Spinal cord (tissue), 9 donors: ENCODE measurements at regions not wholly inside any gene's neighbourhood (a gene's known extent, or its start where the extent isn't known, plus 50 kb on each side); places are given as distances from the start of the nearest gene placed in this dataset.
"Not testable (repeated sequence)": the region's sequence is repeated elsewhere in the genome, so short reads cannot be mapped to it uniquely, and the experiment has no call there.

ENCODE experiments used
- DNase-seq, 6 donors: peaks; one replicate each; pipeline versions ENCODE4 v3.0.0 to v3.0.0-alpha.2; 2013 to 2015; ENCODE audit warnings: low spot score in 6 of 6, low read depth in 4 of 6
- H3K27ac ChIP-seq: one replicate; pipeline ENCODE4 v1.5.1; 2013; ENCODE audit warnings: low read depth, low read length, control low read depth
- H3K27me3 ChIP-seq: one replicate; pipeline ENCODE4 v1.6.1; 2013; ENCODE audit warnings: low read length; ENCODE audit not compliant: control insufficient read depth, insufficient read depth
- H3K36me3 ChIP-seq: one replicate; pipeline ENCODE4 v1.6.1; 2013; ENCODE audit warnings: low read length; ENCODE audit not compliant: control insufficient read depth, insufficient read depth
- H3K4me1 ChIP-seq: one replicate; pipeline ENCODE4 v1.6.1; 2013; ENCODE audit warnings: low read length; ENCODE audit not compliant: control insufficient read depth, insufficient read depth
- H3K4me3 ChIP-seq: one replicate; pipeline ENCODE4 v1.5.1; 2013; ENCODE audit warnings: low read depth, low read length, control low read depth
- H3K9me3 ChIP-seq: one replicate; pipeline ENCODE4 v1.6.1; 2013; ENCODE audit warnings: low read length; ENCODE audit not compliant: control insufficient read depth, insufficient read depth
- WGBS: methylation state at CpG from one replicate; pipeline ENCODE4 v1.1.5; 2013; ENCODE audit warnings: missing lambda C conversion rate; ENCODE audit not compliant: insufficient coverage; 5-methylcytosine and 5-hydroxymethylcytosine counted together
- donor health status: healthy.

GRCh38 chr6:146928503-146928902 lies 275.7 kb upstream of the STXBP5 start:
- no CpG with 5 or more reads among the region's 2 CpGs for WGBS

GRCh38 chr6:146931214-146931613 lies 273.0 kb upstream of the STXBP5 start:
- no peak overlapping the region for H3K4me3 ChIP-seq
- no peaks in the 10 kb centered on the region for H3K36me3 ChIP-seq
- H3K27me3 ChIP-seq, result no peaks in the 10 kb centered on the region
- no peak overlapping the region for H3K27ac ChIP-seq
- H3K9me3 ChIP-seq, result no peaks in the 10 kb centered on the region
- no peak for DNase-seq
- WGBS, result no CpG with 5 or more reads among the region's 1 CpG
- H3K4me1 ChIP-seq, result no peaks in the 10 kb centered on the region

More at GRCh38 chr6:146928503-146928902, 275.7 kb upstream of the STXBP5 start:
- no peak overlapping the region for H3K4me3 ChIP-seq
- H3K27me3 ChIP-seq, result no peaks in the 10 kb centered on the region
- no peaks in the 10 kb centered on the region for H3K4me1 ChIP-seq
- DNase-seq, result no peak
- no peaks in the 10 kb centered on the region for H3K9me3 ChIP-seq
- no peaks in the 10 kb centered on the region for H3K36me3 ChIP-seq
- no peak overlapping the region for H3K27ac ChIP-seq

GRCh38 chr6:146937316-146937715 lies 266.9 kb upstream of the STXBP5 start:
- no peak for DNase-seq
- no peaks in the 10 kb centered on the region for H3K4me1 ChIP-seq
- no peak overlapping the region for H3K4me3 ChIP-seq
- WGBS, result 92% methylated on average over 1 of the region's 1 CpG
- no peaks in the 10 kb centered on the region for H3K36me3 ChIP-seq
- H3K27ac ChIP-seq, result no peak overlapping the region
- H3K9me3 ChIP-seq, result no peaks in the 10 kb centered on the region
- no peaks in the 10 kb centered on the region for H3K27me3 ChIP-seq

GRCh38 chr6:146938266-146938665 lies 266.0 kb upstream of the STXBP5 start:
- no peak overlapping the region for H3K27ac ChIP-seq
- H3K4me1 ChIP-seq, result no peaks in the 10 kb centered on the region
- WGBS, result no CpG with 5 or more reads among the region's 1 CpG
- DNase-seq, result no peak
- H3K9me3 ChIP-seq, result no peaks in the 10 kb centered on the region
- H3K27me3 ChIP-seq, result no peaks in the 10 kb centered on the region
- no peaks in the 10 kb centered on the region for H3K36me3 ChIP-seq
- no peak overlapping the region for H3K4me3 ChIP-seq

GRCh38 chr6:146939456-146939855 lies 264.8 kb upstream of the STXBP5 start:
- H3K9me3 ChIP-seq, H3K36me3 ChIP-seq, H3K4me1 ChIP-seq, H3K4me3 ChIP-seq, H3K27ac ChIP-seq, H3K27me3 ChIP-seq, DNase-seq: not testable (repeated sequence)
- 72% methylated on average over 5 of the region's 6 CpGs for WGBS

GRCh38 chr6:146943664-146944063 lies 260.6 kb upstream of the STXBP5 start:
- WGBS, result 100% methylated on average over 1 of the region's 4 CpGs
- H3K27me3 ChIP-seq, result no peaks in the 10 kb centered on the region
- no peak overlapping the region for H3K4me3 ChIP-seq
- no peak for DNase-seq
- no peak overlapping the region for H3K27ac ChIP-seq
- no peaks in the 10 kb centered on the region for H3K9me3 ChIP-seq
- no peaks in the 10 kb centered on the region for H3K36me3 ChIP-seq
- no peaks in the 10 kb centered on the region for H3K4me1 ChIP-seq

- Histone ChIP-seq H3K36me3 (no peaks in the 10 kb centered on the region), H3K27me3 (no peaks in the 10 kb centered on the region), H3K27ac (no peak overlapping the region), H3K4me3 (no peak overlapping the region), H3K4me1 (no peaks in the 10 kb centered on the region), H3K9me3 (no peaks in the 10 kb centered on the region)
- no peak for DNase-seq
These were observed 260.1 kb upstream of the STXBP5 start for GRCh38 chr6:146944077-146944476.

- H3K27me3 ChIP-seq, result no peaks in the 10 kb centered on the region
- no peak for DNase-seq
- 88% methylated on average over 1 of the region's 2 CpGs for WGBS
- H3K4me3 ChIP-seq, result no peak overlapping the region
- H3K36me3 ChIP-seq, result no peaks in the 10 kb centered on the region
- H3K9me3 ChIP-seq, result no peaks in the 10 kb centered on the region
- no peak overlapping the region for H3K27ac ChIP-seq
- H3K4me1 ChIP-seq, result no peaks in the 10 kb centered on the region
These were observed 259.4 kb upstream of the STXBP5 start for GRCh38 chr6:146944809-146945208.

- H3K27ac ChIP-seq, result no peak overlapping the region
- WGBS, result no CpG with 5 or more reads among the region's 1 CpG
These were observed 257.7 kb upstream of the STXBP5 start for GRCh38 chr6:146946559-146946958.

GRCh38 chr6:146948790-146949342 lies 255.4 kb upstream of the STXBP5 start:
- Histone ChIP-seq H3K27me3 (no peaks in the 10 kb centered on the region), H3K27ac (no peak overlapping the region), H3K4me1 (no peaks in the 10 kb centered on the region), H3K36me3 (no peaks in the 10 kb centered on the region), H3K4me3 (no peak overlapping the region), H3K9me3 (no peaks in the 10 kb centered on the region)
- no peak for DNase-seq
- 100% methylated on average over 1 of the region's 3 CpGs for WGBS

More at GRCh38 chr6:146946559-146946958, 257.7 kb upstream of the STXBP5 start:
- no peaks in the 10 kb centered on the region for H3K9me3 ChIP-seq
- no peaks in the 10 kb centered on the region for H3K4me1 ChIP-seq
- no peak overlapping the region for H3K4me3 ChIP-seq
- DNase-seq, result no peak
- no peaks in the 10 kb centered on the region for H3K27me3 ChIP-seq
- no peaks in the 10 kb centered on the region for H3K36me3 ChIP-seq
